ENCODE measurements at regions not wholly inside any gene's neighbourhood (a gene's known extent, or its start where the extent isn't known, plus 50 kb on each side); places are given as distances from the start of the nearest gene placed in this dataset.
A peak's percentile ranks its signal among the peaks of the same experiment; 100 is the strongest.

- no peak for DNase-seq
Observed at GRCh38 chr18:33517950-33518349, 60.1 kb upstream of the ASXL3 start.

GRCh38 chr18:33513027-33513426 is 65.0 kb upstream of the ASXL3 start:
- no peak for DNase-seq

- DNase-seq: no peak
Observed at GRCh38 chr18:33507019-33507418, 66.5 kb upstream of the CCDC178 start.

DNA sequence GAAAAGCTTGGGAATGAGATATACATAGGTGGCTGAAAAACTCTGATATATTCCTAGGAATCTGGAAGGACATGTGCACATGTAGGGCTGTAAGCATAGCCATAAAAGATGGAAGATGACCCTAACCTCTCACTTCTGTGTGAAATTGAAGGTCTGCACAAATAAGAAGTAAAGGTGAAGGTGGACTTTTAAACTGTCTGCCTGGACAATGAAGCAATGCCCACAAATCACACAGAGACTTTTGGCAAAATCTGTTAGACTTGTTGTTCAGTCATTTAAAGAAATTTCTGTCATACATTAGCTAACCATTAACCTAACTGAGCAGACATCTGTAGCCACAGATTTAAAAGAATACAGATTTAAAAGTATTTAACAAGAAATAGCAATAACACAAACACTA is 65.3 kb upstream of the CCDC178 start:
- DNase-seq: no peak

- no peak for DNase-seq
Observed at GRCh38 chr18:33505297-33505696, 64.8 kb upstream of the CCDC178 start.

- DNase-seq: peak; percentile 72
Observed at GRCh38 chr18:33495278-33495677, 54.8 kb upstream of the CCDC178 start.

All from NCI-H146 (cell line).